Hepatocyte (in vitro differentiated cells): ENCODE measurements at regions not wholly inside any gene's neighbourhood (a gene's known extent, or its start where the extent isn't known, plus 50 kb on each side); places are given as distances from the start of the nearest gene placed in this dataset.

Experiments used
- DNase-seq: peaks from one replicate; pipeline ENCODE4 v3.0.0-alpha.2; 2016; ENCODE audit warnings: low spot score
- H2AFZ ChIP-seq: fragments of 200-600 bp; sonication (generic); 2 replicates; pipeline ENCODE4 v1.6.0; 2016; ENCODE audit warnings: antibody characterized with exemption, mild to moderate bottlenecking
- H3K27ac ChIP-seq: fragments of 200-600 bp; sonication (generic); 2 replicates; pipeline ENCODE4 v1.5.1; 2016; ENCODE audit warnings: mild to moderate bottlenecking
- H3K27me3 ChIP-seq: fragments of 200-600 bp; sonication (generic); 2 replicates; pipeline ENCODE4 v1.6.1; 2016
- H3K36me3 ChIP-seq: fragments of 200-600 bp; sonication (generic); replicated peaks from 2 replicates; pipeline ENCODE4 v1.5.1; 2016; ENCODE audit warnings: low read depth; ENCODE audit not compliant: insufficient read depth
- H3K4me1 ChIP-seq: fragments of 200-600 bp; sonication (generic); 2 replicates; pipeline ENCODE4 v1.5.1; 2016; ENCODE audit warnings: mild to moderate bottlenecking, moderate library complexity; ENCODE audit not compliant: insufficient read depth
- H3K4me2 ChIP-seq: fragments of 200-600 bp; sonication (generic); 2 replicates; pipeline ENCODE4 v1.6.0; 2016
- H3K4me3 ChIP-seq: fragments of 200-600 bp; sonication (generic); 2 replicates; pipeline ENCODE4 v1.5.1; 2016; ENCODE audit warnings: mild to moderate bottlenecking
- H3K79me2 ChIP-seq: fragments of 200-600 bp; sonication (generic); 2 replicates; pipeline ENCODE4 v1.6.0; 2017; ENCODE audit warnings: mild to moderate bottlenecking
- H3K9me2 ChIP-seq: fragments of 200-600 bp; sonication (generic); replicated peaks from 2 replicates; pipeline ENCODE4 v1.6.0; 2017; ENCODE audit warnings: mild to moderate bottlenecking; ENCODE audit not compliant: insufficient read depth
- H3K9me3 ChIP-seq: fragments of 200-600 bp; sonication (generic); 2 replicates; pipeline ENCODE4 v1.5.1; 2016; ENCODE audit warnings: low read depth, mild to moderate bottlenecking
- H4K20me1 ChIP-seq: fragments of 200-600 bp; sonication (generic); 2 replicates; pipeline ENCODE4 v1.6.0; 2016; ENCODE audit warnings: mild to moderate bottlenecking; ENCODE audit not compliant: insufficient read depth, poor library complexity, severe bottlenecking
- EZH2 ChIP-seq: fragments of 200-600 bp; sonication (generic); IDR thresholded peaks from 2 replicates; pipeline ENCODE4 v1.6.1; 2016; ENCODE audit warnings: antibody characterized with exemption, mild to moderate bottlenecking, borderline replicate concordance
- EZH2phosphoT487 ChIP-seq: fragments of 200-600 bp; sonication (generic); IDR thresholded peaks from one replicate; pipeline ENCODE4 v1.6.1; 2018; ENCODE audit warnings: antibody characterized with exemption, mild to moderate bottlenecking, low read depth, moderate library complexity; ENCODE audit not compliant: unreplicated experiment, severe bottlenecking
- WGBS: methylation state at CpG from one replicate; pipeline ENCODE4 v1.1.6; 2016; ENCODE audit warnings: low lambda C conversion rate; ENCODE audit errors: missing lambda C conversion rate; 5-methylcytosine and 5-hydroxymethylcytosine counted together
- TF ChIP-seq, protein P1 (sequence below): fragments of 200-600 bp; sonication (generic); IDR thresholded peaks from 2 replicates; pipeline ENCODE4 v1.5.1; 2016; ENCODE audit warnings: antibody characterized with exemption, mild to moderate bottlenecking; ENCODE audit not compliant: poor library complexity

DNA sequence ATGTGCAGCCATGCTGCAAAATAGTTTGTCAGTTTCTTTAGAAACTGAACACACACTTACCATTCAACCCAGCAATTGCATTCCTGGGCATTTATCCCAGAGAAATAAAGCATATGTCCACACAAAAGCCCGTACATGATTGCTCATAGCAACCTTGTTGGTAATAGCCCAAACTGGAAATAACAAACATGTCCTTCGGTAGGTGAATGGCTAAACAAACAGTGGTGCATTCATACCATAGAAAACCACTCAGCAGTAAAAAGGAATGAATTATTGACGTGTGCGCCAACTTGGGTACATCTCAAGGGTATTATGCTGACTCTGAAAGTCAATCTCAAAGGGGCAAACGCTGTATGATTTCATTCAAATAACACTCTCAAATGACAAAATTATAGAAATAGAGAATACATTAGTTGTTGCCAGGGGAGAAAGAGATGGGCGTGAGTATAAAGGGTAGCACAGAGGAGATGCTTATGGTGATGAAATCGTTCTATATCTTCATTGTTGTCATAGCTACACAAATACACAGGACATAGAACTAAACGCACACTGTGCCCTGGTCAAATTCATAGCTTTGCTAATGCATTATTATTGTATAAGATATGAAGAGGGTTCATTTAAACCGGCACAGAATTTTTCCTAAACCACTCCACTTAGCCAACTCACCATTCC lies 58.2 kb downstream of the DRD1 start:
- Histone ChIP-seq H3K27me3 (no peaks in the 10 kb centered on the region), H3K4me2 (no peak overlapping the region), H4K20me1 (no peaks in the 10 kb centered on the region), H3K4me1 (no peaks in the 10 kb centered on the region), H2AFZ (no peak overlapping the region), H3K79me2 (no peaks in the 10 kb centered on the region), H3K9me3 (no peaks in the 10 kb centered on the region), H3K4me3 (no peak overlapping the region), H3K36me3 (no peaks in the 10 kb centered on the region), H3K27ac (no peak overlapping the region), H3K9me2 (no peaks in the 10 kb centered on the region)
- TF ChIP-seq, protein P1, sequence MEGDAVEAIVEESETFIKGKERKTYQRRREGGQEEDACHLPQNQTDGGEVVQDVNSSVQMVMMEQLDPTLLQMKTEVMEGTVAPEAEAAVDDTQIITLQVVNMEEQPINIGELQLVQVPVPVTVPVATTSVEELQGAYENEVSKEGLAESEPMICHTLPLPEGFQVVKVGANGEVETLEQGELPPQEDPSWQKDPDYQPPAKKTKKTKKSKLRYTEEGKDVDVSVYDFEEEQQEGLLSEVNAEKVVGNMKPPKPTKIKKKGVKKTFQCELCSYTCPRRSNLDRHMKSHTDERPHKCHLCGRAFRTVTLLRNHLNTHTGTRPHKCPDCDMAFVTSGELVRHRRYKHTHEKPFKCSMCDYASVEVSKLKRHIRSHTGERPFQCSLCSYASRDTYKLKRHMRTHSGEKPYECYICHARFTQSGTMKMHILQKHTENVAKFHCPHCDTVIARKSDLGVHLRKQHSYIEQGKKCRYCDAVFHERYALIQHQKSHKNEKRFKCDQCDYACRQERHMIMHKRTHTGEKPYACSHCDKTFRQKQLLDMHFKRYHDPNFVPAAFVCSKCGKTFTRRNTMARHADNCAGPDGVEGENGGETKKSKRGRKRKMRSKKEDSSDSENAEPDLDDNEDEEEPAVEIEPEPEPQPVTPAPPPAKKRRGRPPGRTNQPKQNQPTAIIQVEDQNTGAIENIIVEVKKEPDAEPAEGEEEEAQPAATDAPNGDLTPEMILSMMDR, result no peak
- no peak for TF ChIP-seq EZH2phosphoT487
- TF ChIP-seq EZH2, result no peak
- WGBS, result 83% methylated on average over 9 of the region's 9 CpGs
- DNase-seq, result no peak

DNA sequence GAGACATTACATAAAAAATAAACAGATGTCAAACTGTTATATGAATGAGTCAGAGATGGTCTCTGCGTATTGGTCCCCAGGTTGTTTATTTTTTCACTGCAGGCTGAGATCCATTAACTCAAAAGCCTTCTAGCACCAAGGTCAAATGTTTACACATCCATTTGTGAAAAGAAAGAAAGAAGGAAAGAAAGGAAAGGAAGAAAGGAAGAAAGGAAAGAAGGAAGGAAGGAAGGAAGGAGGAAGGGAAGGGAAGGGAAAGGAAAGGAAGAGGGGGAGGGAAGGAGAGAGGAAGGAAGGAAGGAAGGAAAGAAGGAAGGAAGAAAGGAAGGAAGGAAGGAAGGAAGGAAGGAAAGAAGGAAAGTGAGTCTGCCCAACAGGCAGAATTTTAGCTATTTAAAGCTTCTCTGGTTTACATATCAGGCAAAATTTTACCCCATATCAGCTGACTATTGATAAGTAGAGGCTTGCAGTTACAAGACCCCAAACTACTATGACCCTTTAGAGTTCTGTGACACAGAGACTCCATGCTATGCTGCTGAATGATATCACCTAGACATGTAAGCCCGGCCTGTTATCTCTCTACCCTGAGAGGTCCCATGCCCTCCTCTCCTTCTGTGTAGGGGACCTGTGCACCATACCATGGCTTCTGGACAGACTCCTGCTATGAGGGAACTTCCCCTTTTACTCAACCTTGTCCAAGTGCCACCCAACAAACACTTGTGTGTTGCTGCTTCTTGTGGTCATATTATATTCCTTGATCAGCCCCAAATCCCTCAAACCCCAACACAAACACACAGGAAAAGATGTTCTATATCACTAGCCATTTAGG lies 59.0 kb downstream of the DRD1 start:
- DNase-seq, result no peak
- no peak overlapping the region for H3K27ac ChIP-seq
- H3K27me3 ChIP-seq, result no peaks in the 10 kb centered on the region
- H2AFZ ChIP-seq, result no peak overlapping the region
- no peaks in the 10 kb centered on the region for H3K9me2 ChIP-seq
- H3K4me3 ChIP-seq, result no peak overlapping the region
- H3K79me2 ChIP-seq, result no peaks in the 10 kb centered on the region
- H3K4me2 ChIP-seq, result no peak overlapping the region
- H4K20me1 ChIP-seq, result no peaks in the 10 kb centered on the region
- H3K4me1 ChIP-seq, result no peaks in the 10 kb centered on the region
- H3K9me3 ChIP-seq, result no peaks in the 10 kb centered on the region
- 58% methylated on average over 2 of the region's 2 CpGs for WGBS
- TF ChIP-seq, protein P1, result no peak
- no peak for TF ChIP-seq EZH2phosphoT487
- TF ChIP-seq EZH2, result no peak
- H3K36me3 ChIP-seq, result no peaks in the 10 kb centered on the region

DNA sequence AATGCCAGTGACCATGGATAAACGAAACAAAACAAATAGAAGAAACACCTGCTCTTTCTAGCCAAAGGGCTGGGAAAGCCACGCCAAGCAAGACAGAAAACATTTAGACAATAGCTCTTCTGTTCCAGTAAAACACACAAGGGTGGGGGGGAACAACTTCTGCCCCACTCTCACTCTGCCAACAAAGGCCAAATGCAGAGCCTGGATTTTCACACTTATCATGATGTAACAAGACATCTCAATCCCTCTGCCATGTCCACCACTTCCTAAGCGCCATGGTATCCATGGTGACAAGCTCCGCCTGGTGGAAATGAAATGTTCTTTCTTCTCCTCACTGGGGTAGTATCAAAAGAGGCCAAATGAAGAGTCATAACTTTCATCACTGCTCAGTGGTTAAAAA lies 60.6 kb downstream of the DRD1 start:
- no peaks in the 10 kb centered on the region for H3K36me3 ChIP-seq
- DNase-seq, result no peak
- H3K9me2 ChIP-seq, result no peaks in the 10 kb centered on the region
- H4K20me1 ChIP-seq, result no peaks in the 10 kb centered on the region
- no peaks in the 10 kb centered on the region for H3K79me2 ChIP-seq
- 72% methylated on average over 4 of the region's 4 CpGs for WGBS
- no peak overlapping the region for H2AFZ ChIP-seq
- no peaks in the 10 kb centered on the region for H3K4me1 ChIP-seq
- no peak overlapping the region for H3K4me2 ChIP-seq
- H3K9me3 ChIP-seq, result no peaks in the 10 kb centered on the region
- H3K4me3 ChIP-seq, result no peak overlapping the region
- TF ChIP-seq, protein P1, result no peak
- TF ChIP-seq EZH2phosphoT487 (no peak), EZH2 (no peak)
- no peaks in the 10 kb centered on the region for H3K27me3 ChIP-seq
- H3K27ac ChIP-seq, result no peak overlapping the region
